AML-193 (cell line): ENCODE measurements at regions not wholly inside any gene's neighbourhood (a gene's known extent, or its start where the extent isn't known, plus 50 kb on each side); places are given as distances from the start of the nearest gene placed in this dataset.
A peak's percentile ranks its signal among the peaks of the same experiment; 100 is the strongest.

Experiments used
- DNase-seq, 2 experiments: peaks; one replicate each; lab custom pipeline; 2025; lab: John Stamatoyannopoulos, UW

- DNase-seq: no peak
These were observed 205.9 kb upstream of the HES1 start for GRCh38 chr3:193929921-193930646.

DNA sequence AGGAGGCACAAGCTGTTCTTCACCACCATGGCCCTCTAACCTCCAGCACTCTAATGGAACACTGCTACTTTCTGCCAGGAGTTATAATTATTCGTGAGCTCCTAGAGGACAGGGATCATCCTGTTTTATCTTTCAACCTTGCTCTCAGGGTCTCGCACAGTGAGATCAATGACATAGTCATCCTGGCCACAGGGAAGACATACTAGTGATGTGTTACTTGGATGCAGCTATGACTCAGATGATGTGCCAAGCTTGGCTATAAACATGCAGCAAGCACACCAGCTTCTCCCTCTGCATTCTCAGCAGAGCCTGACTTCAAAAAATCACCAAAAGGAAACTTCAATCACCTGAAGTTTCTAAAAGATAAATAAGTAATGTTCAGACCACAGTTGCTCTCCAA is 203.8 kb upstream of the HES1 start:
- no peak for DNase-seq

DNA sequence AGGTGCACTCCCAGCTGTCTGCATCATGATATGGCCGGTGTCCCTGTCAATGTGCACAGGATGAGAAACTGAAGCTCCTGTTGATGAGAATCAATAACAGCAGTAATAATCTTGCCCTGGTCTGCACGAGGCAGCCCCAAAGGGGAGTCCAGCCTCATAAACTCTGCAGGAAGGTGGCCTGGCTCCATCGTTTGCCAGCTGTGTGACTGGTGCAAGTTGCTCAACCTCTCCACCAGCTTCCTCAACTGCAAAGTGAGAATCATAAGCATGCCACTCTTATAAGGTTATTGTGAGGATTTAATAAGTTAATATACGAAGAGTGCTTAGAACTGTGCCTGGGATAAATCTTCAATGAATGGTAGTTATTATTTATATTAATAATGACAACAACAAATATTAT is 203.4 kb upstream of the HES1 start:
- DNase-seq: peak in 1 of 2 experiments; percentile 11

DNA sequence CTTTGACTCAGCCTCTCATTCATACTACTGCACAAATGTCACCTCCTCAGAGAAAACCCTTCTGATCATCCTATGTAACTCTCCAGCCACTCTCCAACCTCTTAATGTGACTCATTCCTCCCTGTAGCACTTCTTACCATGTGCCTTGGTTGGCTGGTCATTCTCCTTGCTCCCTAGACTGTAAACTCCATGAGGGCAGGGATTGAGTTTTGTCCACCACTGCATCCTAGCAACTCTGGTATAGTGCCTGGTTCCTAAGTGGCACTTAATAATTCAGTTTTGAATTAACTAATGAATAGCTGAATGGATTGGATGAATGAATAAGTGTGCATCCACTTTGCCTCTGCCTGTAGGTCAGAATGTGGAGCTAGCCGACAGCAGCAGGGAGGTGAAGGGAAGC is 202.5 kb upstream of the HES1 start:
- no peak for DNase-seq

DNA sequence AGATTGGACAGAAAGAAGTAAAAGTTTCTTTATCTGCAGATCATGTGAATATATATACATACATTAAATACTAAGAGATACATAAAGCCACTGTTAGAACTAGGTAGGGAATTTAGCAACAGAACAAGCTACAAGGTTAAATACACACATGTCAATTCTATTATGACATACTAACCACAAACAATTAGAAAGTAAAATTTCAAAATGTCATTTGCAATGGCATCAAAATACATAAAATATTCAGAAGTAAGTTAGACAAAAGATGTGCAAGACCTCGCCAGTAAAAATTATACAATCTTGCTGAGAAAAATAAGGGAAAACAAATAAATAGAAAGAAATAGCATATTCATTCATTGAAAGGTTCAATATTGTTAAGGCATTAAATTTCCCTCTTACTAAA is 200.0 kb upstream of the HES1 start:
- DNase-seq: no peak

GRCh38 chr3:193938613-193939012 is 197.3 kb upstream of the HES1 start:
- no peak for DNase-seq

- no peak for DNase-seq
These were observed 196.4 kb upstream of the HES1 start for GRCh38 chr3:193939527-193939926.

- DNase-seq: no peak
These were observed 195.4 kb upstream of the HES1 start for GRCh38 chr3:193940526-193940925.

GRCh38 chr3:193941486-193941885 is 194.5 kb upstream of the HES1 start:
- DNase-seq: no peak

- DNase-seq: no peak
These were observed 193.4 kb upstream of the HES1 start for GRCh38 chr3:193942516-193943055.

DNA sequence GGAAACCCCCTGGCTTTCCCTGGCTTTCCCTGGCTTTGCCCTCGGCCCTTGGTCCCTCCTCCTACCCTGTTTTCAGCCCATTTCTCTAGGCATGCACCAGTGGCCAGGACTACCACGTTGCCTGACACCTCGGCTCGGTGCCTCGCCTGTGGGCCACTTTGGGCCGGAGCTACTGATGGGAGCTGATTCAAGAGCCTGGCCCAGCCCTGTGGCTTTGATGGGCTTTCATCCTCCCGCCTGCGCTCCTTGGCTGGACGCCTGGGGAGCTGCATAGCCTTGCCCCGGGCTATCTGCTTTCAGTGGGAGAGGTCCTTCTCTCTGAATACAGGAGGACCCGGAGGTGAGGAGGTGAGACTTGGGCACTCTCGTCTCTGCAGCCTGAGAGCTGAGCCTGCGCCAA is 192.7 kb upstream of the HES1 start:
- no peak for DNase-seq

GRCh38 chr3:193943851-193944517 is 192.0 kb upstream of the HES1 start:
- no peak for DNase-seq

DNA sequence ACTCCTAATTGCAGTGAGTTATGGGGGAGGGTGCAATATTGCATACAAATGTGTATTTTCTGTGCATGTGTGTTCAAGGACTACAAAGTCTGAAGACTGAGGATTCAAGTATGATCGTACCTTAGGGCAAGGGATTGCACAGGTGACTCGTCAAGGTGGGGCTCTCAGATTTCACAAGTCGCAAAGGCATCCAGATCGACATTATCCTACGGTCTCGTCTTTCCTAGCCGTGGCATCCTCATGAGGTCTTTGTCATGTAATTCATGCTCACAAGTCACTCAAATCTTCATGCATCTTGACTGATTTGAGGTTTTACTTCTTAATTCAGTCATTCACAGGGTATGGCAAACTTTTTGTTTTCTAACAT is 191.4 kb upstream of the HES1 start:
- DNase-seq: no peak

DNA sequence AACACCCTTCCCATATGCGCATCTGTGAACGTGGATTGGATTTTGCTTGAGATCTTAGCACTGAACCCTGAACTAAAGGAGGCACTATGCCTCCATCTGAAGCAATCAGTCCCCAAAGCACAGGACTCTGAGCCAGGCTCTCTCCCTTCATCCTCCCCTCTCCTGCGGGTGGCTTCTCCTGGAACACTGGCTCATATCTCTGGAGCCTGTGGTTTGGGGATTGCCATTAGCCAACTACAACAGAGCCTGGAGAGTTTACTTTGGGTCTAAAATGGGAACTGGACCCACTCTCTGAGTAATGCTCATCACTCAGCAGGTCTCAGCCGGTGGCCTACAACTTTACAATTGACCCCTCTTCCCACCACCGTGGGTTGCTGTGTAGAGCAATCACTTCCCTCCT is 190.8 kb upstream of the HES1 start:
- no peak for DNase-seq

GRCh38 chr3:193946945-193947344 is 189.0 kb upstream of the HES1 start:
- no peak for DNase-seq

DNA sequence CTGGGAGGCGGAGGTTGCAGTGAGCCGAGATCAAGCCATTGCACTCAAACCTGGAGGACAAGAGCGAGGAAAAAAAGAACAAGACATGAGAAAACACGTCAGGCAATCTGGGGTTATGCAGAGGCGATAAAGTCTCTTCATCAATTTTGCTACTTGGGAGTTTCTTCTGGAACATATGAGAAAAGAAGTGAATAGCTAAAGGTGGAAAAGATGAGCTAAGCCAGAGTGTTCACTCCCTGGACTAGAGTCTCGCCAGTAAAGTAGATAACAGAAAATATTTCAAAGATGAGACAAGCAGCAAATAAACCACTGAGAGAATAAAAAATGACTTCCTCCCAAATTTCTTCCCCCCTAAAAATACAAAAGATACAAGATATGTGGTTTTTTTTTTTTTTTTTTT is 188.4 kb upstream of the HES1 start:
- no peak for DNase-seq

- no peak for DNase-seq
These were observed 187.5 kb upstream of the HES1 start for GRCh38 chr3:193948459-193948858.

GRCh38 chr3:193951859-193952258 is 184.1 kb upstream of the HES1 start:
- no peak for DNase-seq

GRCh38 chr3:193954752-193955151 is 181.2 kb upstream of the HES1 start:
- no peak for DNase-seq

DNA sequence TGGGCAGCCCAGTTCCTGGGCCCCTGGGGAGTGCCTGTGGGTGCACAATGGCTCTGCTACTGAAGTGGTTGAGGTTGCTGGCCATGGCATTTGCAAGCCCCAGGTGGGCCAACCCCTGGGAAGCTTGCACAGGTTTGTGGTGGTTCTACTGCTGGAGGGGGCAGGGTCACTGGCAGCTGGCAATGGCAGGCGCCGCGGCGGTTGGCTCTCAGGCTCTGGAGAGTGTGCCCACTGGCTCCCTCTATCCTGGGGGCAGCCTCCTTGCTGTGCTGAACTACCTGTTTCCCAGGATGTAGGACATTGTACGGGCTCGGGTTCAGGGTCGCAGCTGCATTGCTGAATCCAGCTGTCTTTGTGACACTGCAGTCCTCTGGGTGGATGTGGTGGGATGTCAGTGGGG is 180.2 kb upstream of the HES1 start:
- no peak for DNase-seq

DNA sequence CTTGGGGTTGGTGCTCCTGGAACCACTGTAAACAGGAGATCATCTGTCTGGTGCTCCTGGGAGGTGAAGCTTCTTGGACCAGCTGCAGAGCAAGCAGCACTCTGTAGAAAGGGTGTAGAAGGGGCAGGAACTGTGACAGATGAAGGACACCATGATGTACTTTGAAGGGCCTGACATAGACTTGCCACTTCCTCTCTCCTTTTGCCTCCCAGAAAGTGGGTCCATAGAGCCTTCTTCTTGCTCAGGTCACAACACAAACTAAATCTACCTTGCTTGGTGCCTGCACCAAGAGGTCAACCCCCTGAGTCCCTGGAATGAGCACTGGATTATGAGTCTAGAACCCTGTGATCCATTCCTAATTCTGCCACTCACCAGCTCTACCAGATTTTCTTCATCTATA is 176.1 kb upstream of the HES1 start:
- DNase-seq: no peak

DNA sequence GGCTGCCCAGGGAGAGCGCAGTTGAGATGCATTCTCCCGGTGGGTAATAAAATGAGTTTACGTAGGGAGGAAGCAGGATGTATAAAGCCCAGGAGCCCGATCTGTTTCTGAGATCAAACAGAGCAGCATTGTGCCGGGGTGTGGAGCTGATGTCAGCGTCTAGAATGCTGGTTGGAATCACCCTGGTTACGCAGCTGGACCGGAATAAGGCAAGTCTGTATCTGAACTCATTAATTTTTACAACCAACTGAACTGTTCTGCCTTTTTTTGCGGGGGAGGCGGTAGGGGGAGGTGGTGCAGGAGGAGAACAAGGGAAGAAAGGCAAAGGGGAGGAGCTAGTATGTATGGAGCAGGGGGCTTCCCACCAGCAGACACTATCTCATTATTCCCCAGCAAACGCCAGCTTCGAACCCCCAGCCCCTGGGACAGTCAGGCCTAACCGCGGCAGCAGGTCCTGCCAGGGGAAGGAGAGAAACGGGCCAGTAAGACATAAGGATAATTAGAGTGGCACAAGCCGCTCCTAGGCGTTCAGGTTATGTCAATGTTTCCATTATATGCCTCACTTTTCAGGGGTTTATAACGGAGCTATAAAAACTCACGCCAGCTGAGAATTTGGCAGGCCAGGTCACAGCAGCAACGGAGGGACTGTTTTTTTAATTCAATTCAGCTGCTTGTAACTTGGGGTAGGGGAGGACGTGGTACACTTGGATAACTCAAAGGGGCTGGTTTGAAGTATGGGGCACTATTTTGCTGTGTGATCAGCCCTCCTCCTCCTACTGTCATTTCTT is 175.3 kb upstream of the HES1 start:
- no peak for DNase-seq
